ENCODE measurements at regions not wholly inside any gene's neighbourhood (a gene's known extent, or its start where the extent isn't known, plus 50 kb on each side); places are given as distances from the start of the nearest gene placed in this dataset.
A peak's percentile ranks its signal among the peaks of the same experiment; 100 is the strongest.

DNA sequence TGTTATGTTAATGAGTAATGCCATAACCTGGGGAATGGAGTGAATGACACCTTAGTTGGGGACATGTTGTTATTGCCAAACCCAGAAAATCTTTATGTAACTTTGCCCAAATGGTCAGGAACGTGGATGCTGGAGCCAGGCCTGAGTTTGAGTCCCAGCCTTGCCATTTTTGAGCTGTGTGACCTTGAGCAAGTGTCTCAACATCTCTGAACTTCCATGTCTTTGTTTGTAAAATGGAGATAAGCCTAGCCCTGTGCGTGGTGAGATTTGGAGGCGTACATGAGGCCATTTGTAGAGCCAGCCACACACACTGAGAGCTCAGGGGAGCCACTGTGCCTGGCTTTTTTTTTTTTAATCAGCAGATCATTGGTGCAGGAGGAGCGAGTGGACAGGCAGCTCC lies 247.3 kb downstream of the FOXL1 start:
- peaks cover 22% of the 10 kb centered on the region for H3K27me3 ChIP-seq (ENCODE audit: control insufficient read depth, insufficient read depth, low read length)
- H3K27ac ChIP-seq (ENCODE audit: insufficient read depth, low read length) = no peak overlapping the region
- H3K9me3 ChIP-seq (ENCODE audit: control insufficient read depth, insufficient read depth, low read depth, low read length) = no peaks in the 10 kb centered on the region
- no peak overlapping the region for H2AFZ ChIP-seq (ENCODE audit: low read length)
- no peaks in the 10 kb centered on the region for H3K4me1 ChIP-seq (ENCODE audit: control insufficient read depth, extremely low read depth, insufficient read depth, low read length)
- H4K20me1 ChIP-seq (ENCODE audit: control insufficient read depth, extremely low read depth, insufficient read depth, low read length) = no peaks in the 10 kb centered on the region
- no peak overlapping the region for H3K4me2 ChIP-seq (ENCODE audit: extremely low read depth, insufficient read depth, low read length)
- no peak for TF ChIP-seq EZH2 (IDR thresholded peaks at IDR 0.05; ENCODE audit: low read length, missing control alignments)
- no peak for DNase-seq (ENCODE audit: low read depth in 2 of 2)
- no peaks in the 10 kb centered on the region for H3K36me3 ChIP-seq (ENCODE audit: control insufficient read depth, insufficient read depth, low read length)
- no peak overlapping the region for H3K4me3 ChIP-seq (replicated peaks in 1 of 4; ENCODE audit: control extremely low read depth in 1 of 4, insufficient read depth in 1 of 4, low read depth in 3 of 4, low read length in 4 of 4)
- no peak overlapping the region for H3K9ac ChIP-seq (ENCODE audit: insufficient read depth, low read length)
- no peaks in the 10 kb centered on the region for H3K79me2 ChIP-seq (ENCODE audit: control insufficient read depth, insufficient read depth, low read length)

DNA sequence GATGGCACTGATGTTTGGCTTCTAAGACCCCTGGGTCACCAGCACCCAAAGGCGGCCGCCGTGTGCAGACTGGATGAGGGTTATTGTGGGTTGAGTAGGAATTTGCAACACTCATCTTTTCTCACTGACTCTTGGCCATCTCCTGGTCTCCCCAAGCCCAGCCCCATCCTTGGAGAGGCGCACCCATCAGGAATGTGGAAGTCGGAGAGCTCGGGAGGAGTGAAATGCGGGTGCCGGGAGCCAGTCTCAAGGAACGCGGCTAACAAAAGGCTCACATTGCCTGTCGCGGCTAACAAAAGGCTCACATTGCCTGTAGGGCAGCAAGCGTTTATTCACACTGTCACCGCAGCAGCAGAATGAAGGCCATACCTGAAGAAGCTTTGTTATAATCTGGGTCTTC lies 248.6 kb downstream of the FOXL1 start:
- H4K20me1 ChIP-seq (ENCODE audit: control insufficient read depth, extremely low read depth, insufficient read depth, low read length) = no peaks in the 10 kb centered on the region
- TF ChIP-seq EZH2 (IDR thresholded peaks at IDR 0.05; ENCODE audit: low read length, missing control alignments) (no peak), CTCF (conservative IDR thresholded peaks at IDR 0.05 in 1 of 2, IDR thresholded peaks at IDR 0.05 in 1 of 2; ENCODE audit: low read depth in 1 of 2, low read length in 2 of 2) (no peak)
- H2AFZ ChIP-seq (ENCODE audit: low read length) = no peak overlapping the region
- H3K4me3 ChIP-seq (replicated peaks in 1 of 4; ENCODE audit: control extremely low read depth in 1 of 4, insufficient read depth in 1 of 4, low read depth in 3 of 4, low read length in 4 of 4) = no peak overlapping the region
- H3K9me3 ChIP-seq (ENCODE audit: control insufficient read depth, insufficient read depth, low read depth, low read length) = no peaks in the 10 kb centered on the region
- peak in 1 of 2 donors; percentile 84 for DNase-seq (ENCODE audit: low read depth in 2 of 2)
- no peaks in the 10 kb centered on the region for H3K4me1 ChIP-seq (ENCODE audit: control insufficient read depth, extremely low read depth, insufficient read depth, low read length)
- no peak overlapping the region for H3K9ac ChIP-seq (ENCODE audit: insufficient read depth, low read length)
- no peaks in the 10 kb centered on the region for H3K36me3 ChIP-seq (ENCODE audit: control insufficient read depth, insufficient read depth, low read length)
- no peak overlapping the region for H3K27ac ChIP-seq (ENCODE audit: insufficient read depth, low read length)
- no peak overlapping the region for H3K4me2 ChIP-seq (ENCODE audit: extremely low read depth, insufficient read depth, low read length)
- H3K79me2 ChIP-seq (ENCODE audit: control insufficient read depth, insufficient read depth, low read length) = no peaks in the 10 kb centered on the region
- peaks cover 19% of the 10 kb centered on the region for H3K27me3 ChIP-seq (ENCODE audit: control insufficient read depth, insufficient read depth, low read length)

DNA sequence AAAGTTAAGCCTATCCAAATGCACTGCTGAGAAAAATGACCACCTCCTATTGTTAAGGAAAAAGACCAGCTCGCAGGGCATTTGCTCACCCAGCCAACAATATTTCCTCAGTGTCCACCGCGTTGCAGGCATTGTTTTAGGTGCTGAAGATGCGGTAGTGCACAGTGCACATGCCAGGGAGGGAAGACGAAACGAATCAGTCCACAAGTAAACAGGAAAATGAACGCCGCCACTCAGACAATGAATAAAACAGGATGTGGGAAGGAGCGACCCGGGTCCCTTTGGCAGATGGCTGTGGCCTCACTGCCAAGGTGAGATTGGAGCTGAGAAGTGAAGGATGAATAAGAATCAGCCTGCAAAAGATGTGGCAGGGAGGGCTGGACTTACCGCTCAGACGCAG lies 249.2 kb downstream of the FOXL1 start:
- Histone ChIP-seq H2AFZ (ENCODE audit: low read length) (no peak overlapping the region), H3K36me3 (ENCODE audit: control insufficient read depth, insufficient read depth, low read length) (no peaks in the 10 kb centered on the region), H3K4me3 (replicated peaks in 1 of 4; ENCODE audit: control extremely low read depth in 1 of 4, insufficient read depth in 1 of 4, low read depth in 3 of 4, low read length in 4 of 4) (no peak overlapping the region), H3K9ac (ENCODE audit: insufficient read depth, low read length) (no peak overlapping the region), H4K20me1 (ENCODE audit: control insufficient read depth, extremely low read depth, insufficient read depth, low read length) (no peaks in the 10 kb centered on the region), H3K9me3 (ENCODE audit: control insufficient read depth, insufficient read depth, low read depth, low read length) (no peaks in the 10 kb centered on the region), H3K4me2 (ENCODE audit: extremely low read depth, insufficient read depth, low read length) (no peak overlapping the region), H3K4me1 (ENCODE audit: control insufficient read depth, extremely low read depth, insufficient read depth, low read length) (no peaks in the 10 kb centered on the region), H3K27me3 (ENCODE audit: control insufficient read depth, insufficient read depth, low read length) (peaks cover 19% of the 10 kb centered on the region), H3K27ac (ENCODE audit: insufficient read depth, low read length) (no peak overlapping the region), H3K79me2 (ENCODE audit: control insufficient read depth, insufficient read depth, low read length) (no peaks in the 10 kb centered on the region)
- DNase-seq (ENCODE audit: low read depth in 2 of 2) = peak in 1 of 2 donors; percentile 40
- TF ChIP-seq EZH2 (IDR thresholded peaks at IDR 0.05; ENCODE audit: low read length, missing control alignments) (no peak), CTCF (conservative IDR thresholded peaks at IDR 0.05 in 1 of 2, IDR thresholded peaks at IDR 0.05 in 1 of 2; ENCODE audit: low read depth in 1 of 2, low read length in 2 of 2) (no peak)
